Fibroblast of skin of right biceps (primary cell): ENCODE measurements at regions not wholly inside any gene's neighbourhood (a gene's known extent, or its start where the extent isn't known, plus 50 kb on each side); places are given as distances from the start of the nearest gene placed in this dataset.

Experiments used
- DNase-seq: peaks from one replicate; pipeline ENCODE4 v3.0.0-alpha.2; 2013

- no peak for DNase-seq
Measured at GRCh38 chr4:107562316-107562715, 157.7 kb downstream of the PAPSS1 start.

DNA sequence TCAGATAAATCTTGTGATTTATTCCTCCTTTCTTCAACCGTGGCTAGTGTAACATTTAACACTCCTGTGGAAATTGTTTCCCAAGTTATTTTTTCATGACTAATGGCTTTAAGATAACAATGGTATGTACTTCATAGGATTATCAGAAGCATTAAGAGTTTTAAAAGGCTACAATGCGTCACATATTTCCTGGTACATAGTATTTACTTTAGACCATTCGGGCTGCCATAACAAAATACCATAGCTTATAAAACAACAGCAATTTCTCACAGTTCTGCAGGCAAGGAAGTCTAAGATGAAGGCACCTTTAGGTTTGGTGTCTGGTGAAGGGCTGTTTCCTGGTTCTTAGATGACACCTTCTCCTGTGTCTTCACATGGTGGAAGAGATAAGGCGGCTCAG, 158.6 kb downstream of the PAPSS1 start:
- DNase-seq: peak; percentile 38

DNA sequence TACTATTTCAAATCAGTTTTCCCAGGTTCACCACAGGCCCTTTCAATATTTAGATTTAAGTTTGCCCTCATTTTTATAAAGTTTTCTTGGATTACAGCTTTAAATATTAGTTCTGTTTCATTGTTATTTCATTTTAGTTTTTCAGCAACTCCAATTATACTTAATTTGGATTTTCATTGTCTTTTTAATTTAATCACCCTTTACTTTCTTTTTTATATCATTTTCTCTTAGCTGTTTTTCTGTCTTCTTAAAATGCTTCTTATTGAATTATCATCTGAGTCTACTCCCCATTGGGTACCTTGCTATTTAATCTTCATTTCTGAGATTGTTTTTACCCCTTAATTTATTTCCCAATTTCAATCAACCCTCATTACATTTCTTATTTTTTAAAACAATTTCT, 160.4 kb downstream of the PAPSS1 start:
- DNase-seq: no peak

GRCh38 chr4:107552306-107552705, 167.7 kb downstream of the PAPSS1 start:
- no peak for DNase-seq

DNA sequence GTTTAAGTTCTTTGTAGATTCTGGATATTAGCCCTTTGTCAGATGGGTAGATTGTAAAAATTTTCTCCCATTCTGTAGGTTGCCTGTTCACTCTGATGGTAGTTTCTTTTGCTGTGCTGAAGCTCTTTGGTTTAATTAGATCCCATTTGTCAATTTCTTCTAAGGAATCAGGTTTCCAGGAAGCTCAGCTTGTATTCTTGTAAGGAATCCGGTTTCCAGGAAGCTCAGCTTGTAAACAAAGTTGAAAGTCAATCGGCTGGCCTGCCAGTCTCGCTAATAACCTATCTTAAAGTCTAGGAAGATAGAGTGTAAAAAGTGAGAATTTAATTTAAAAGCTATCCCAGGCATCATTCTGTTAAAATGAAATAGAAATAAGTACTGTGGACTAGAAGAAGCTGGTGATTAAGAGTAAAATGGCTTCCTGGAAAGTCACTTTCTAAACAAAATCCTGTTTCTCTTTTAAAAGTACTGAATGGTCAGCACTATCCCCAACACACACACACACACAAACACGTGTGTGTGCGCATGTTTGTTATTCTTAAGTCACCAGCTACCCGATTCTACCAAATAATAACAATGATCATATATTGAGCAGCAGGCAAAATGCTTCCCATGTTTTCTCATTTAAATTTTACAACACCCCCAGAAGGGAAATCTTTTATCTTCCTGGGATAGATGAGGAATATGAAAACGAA, 171.7 kb downstream of the PAPSS1 start:
- no peak for DNase-seq

- no peak for DNase-seq
Measured at GRCh38 chr4:107546638-107547037, 173.4 kb downstream of the PAPSS1 start.

DNA sequence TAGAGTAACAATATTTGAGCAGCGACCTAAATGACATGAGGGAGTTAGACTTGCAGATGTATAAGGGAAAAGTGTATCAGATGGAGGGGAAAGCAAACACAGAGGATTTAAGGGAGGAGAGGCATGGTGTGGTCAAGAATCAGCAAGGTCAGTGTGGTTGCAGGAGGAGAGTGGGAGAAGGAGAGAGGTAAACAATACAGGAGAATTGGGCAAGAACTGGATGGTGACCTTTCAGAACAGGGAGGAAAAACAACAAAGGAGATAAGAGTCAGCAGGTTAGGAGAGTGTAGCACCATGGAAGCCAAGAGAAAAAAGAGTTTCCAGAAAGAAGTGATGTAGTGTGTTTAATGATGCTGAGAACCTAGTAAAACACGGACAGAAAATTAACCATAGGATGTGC, 178.5 kb downstream of the PAPSS1 start:
- no peak for DNase-seq

DNA sequence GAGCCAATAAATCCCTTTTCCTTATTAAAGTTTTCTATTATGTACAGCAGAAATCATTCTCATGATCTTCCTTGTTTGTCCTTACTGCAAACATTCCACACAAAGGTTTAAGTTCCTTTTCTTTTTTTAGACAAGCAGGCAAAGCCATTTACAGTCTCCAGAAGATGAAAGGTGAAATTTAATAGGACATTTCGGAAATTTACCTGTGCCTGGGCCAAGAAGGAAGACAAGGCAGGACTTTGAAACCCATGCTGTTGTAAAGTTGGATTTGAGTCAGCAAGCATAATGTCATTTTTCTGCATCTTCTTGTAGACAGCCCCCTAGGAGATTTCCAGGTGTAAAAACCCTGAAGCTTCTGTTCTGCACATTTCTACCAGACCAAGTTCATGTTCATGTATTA, 188.1 kb downstream of the PAPSS1 start:
- DNase-seq: no peak

GRCh38 chr4:107520368-107520767, 199.7 kb downstream of the PAPSS1 start:
- no peak for DNase-seq

DNA sequence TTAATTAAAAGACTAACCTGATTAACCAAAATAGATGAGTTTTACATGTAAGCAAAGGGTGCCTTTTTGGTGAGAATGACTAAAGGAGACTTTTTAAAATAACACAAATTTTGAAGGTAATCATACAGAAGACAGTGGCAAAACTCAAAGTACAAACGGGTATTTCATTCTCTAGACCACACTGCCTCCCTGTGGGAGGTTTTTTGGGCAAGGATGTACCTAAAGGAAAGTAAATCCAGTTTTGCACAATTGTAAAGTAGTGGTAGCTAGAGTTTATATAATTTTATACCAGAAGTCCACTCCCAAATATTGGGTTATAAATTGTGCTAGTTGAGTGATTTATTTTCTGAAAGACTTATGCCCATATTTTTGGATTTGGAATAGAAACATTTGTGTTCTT, 201.0 kb downstream of the PAPSS1 start:
- peak; percentile 27 for DNase-seq

DNA sequence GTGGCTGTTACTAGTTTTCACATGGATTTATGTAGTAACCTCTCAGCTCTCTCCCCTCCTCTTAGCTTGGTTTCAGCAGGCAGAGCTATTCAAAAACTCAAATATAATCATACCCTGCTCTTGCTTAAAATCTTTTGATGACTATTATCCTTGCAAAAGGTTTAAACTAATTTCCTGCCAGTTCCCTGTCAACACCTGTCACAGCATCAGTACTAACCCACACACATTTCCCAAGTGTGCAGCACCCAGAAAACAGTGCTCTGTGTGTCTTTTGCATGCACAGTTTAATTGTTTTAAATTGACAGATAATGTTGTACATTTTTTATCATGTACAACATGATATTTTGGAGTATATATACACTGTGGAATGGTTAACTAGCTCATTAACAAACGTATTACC, 202.0 kb downstream of the PAPSS1 start:
- DNase-seq: no peak

DNA sequence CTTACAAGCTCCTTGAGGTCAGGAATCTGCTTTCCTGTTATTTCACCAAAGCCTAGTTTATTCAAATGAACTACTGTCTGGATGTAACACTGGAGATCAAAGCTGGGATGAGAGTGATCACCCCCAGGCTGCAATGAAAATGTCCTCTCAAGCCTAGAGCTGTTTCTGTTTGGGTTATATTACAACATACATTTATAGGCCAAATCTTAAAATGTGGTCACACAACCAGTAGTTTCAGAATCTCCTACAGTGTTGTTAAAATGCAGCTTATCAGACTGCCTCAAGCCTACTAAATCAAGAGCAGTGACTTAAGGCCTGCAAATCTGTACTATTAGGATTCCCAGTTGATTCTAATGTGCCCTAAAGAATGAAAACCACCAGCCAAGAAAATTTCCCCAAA, 207.5 kb downstream of the PAPSS1 start:
- DNase-seq: no peak

DNA sequence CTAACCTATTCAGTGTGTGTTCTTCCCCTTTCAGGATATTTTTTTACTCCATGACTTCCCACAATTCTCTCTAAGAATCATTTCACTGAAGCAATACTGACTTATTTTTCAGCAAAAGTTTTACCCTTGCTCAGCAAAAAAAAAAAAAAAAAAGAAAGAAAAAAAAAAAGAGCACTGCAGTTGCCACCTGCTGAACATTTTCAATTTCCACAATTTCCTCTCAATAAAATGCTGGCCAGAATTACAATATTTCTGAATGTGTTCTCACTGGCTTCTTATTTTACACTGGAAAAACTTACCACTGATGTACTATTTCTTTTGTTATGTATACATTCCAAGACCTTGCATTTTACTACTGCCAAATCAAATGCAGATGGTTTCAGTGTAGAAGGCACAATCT, 210.4 kb downstream of the PAPSS1 start:
- no peak for DNase-seq

DNA sequence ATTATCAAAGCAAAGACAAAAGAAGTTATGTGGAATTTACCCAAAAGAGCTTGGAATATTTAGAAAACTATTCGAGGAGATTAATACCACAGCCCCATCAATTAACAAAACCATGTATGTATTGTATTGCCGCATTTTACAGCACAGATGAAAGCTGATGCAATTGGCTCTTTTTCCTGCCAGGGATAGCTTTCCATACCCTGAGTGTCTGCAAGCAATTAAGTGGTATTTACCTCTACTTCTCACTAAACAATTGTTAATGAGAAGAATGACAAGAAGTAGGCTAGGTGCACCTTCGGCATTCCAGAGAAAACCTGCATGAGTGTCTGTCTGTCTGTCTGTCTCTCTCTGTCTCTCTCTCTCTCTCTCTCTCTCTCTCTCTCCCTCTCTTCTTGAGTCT, 219.5 kb downstream of the PAPSS1 start:
- DNase-seq: no peak

GRCh38 chr4:107497054-107497453, 223.0 kb downstream of the PAPSS1 start:
- no peak for DNase-seq

- no peak for DNase-seq
Measured at GRCh38 chr4:107492566-107492965, 227.5 kb downstream of the PAPSS1 start.

- no peak for DNase-seq
Measured at GRCh38 chr4:107490116-107490515, 229.9 kb downstream of the PAPSS1 start.

- peak; percentile 40 for DNase-seq
Measured at GRCh38 chr4:107483621-107484020, 236.4 kb downstream of the PAPSS1 start.

DNA sequence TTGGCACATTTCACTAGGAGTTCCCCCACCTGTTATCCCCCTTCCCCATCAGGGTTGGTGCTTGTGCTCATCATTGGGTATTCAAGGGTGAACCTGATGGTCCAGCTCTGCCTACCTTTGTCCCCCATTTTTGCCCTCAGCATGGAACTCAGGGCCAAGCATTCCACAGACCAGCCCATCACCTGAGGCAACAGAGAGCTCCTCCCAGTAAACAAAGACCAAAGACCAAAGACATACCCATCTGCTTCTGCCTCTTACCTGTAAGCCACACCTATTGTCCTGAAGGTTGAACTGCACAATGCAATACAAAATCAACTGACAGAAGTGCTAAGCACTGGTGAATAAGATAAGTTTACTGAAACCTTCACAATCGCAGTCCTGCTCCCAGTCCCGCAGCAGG, 237.5 kb downstream of the PAPSS1 start:
- DNase-seq: no peak

DNA sequence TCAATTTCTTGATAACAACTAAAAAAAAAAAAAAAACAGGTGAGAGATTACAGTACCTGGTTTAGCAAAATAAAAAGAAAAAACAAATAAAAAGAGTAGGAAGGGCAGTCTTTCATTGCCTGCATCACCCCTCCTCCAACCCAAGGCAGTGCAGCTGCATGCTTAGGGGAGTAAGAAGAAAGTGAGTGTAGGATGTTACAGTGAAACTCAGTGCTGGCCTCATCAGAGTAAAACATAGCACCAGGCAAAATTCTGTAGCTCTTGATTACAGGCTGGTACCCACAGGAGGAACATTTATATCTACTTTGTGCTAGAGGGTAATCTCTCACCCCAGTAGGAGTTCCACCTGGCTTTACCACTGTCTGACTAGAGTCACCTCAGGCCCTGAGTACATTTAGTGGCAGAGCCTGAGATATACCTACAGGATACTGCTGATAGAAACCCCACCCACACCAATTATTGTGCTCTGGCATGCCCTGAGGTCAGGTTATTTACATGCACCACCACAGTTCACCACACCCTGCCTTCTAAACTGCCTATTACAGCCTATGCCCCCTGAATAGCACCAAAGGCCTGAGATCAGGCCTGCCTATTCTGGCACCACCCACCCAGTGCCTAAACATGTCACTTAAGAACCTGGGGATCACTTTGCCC, 241.6 kb downstream of the PAPSS1 start:
- no peak for DNase-seq

DNA sequence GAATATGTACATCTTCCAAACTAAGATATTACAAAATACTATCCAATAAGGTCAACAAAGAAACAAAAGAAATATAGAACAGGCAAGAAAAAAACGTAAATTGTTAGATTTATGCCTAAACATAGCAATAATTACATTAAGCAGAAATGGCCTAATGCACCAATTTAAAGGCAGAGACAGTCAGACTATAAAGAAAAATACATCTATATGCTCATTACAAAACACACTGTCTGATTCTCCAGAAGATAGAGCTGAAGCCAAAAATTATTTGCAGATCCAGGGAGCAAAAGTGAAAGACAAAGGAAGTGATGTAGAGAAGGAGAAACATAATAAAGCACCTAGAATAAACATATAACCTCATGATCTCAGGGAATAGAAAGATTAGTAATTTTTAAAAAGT, 246.9 kb downstream of the PAPSS1 start:
- DNase-seq: no peak

DNA sequence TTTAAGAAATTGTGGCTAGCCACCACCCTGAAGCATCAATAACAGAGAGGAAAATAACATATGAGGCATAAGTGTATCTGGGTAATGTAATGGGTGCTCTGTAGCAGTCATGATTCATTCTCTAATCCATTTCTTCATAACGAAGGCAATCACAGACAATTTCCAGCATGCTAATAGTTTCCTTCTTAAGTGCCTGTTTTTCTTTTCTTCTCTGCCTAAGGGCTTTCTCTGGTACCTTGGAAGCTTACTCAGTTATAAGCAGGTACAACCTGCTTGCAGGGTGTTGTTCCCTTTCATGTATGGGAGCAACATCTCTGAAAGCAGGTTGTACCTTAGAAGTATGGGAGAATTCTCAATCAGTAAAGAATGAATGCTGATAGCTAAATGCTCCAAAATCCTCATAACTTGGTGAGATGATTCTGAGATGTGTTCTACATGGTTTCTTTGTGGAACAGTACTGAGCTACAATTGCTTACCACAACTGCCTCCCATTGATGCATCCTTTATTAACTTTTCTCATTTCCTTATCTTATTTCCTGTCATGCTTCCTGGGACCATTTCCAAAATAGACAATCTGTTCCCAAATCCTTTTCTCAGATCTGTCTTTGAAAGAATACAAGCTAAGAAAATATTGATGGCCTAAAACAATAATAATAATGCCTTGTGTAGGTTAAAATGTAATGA, 247.6 kb downstream of the PAPSS1 start:
- no peak for DNase-seq

- no peak for DNase-seq
Measured at GRCh38 chr4:107470173-107470572, 249.9 kb downstream of the PAPSS1 start.

DNA sequence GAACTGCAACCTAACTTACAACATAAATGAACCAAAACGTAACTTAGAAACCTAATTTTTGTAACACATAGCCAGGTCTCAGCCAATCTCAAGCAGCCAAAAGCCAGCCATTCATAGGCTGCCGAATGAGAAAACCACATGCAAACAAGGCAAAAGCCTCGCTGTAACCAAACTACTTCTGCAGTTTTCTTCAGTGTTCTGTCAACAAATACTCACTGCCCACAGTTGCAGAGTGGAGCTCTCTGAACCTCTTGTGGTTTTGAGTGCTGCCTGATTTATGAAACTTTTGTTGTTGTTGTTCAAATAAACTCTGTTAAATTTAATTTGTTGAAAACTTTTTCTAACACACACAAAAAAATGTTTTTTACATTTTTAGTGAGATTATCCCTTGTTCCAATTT, 251.2 kb downstream of the PAPSS1 start:
- DNase-seq: no peak
